ENCODE measurements at regions not wholly inside any gene's neighbourhood (a gene's known extent, or its start where the extent isn't known, plus 50 kb on each side); places are given as distances from the start of the nearest gene placed in this dataset.

DNA sequence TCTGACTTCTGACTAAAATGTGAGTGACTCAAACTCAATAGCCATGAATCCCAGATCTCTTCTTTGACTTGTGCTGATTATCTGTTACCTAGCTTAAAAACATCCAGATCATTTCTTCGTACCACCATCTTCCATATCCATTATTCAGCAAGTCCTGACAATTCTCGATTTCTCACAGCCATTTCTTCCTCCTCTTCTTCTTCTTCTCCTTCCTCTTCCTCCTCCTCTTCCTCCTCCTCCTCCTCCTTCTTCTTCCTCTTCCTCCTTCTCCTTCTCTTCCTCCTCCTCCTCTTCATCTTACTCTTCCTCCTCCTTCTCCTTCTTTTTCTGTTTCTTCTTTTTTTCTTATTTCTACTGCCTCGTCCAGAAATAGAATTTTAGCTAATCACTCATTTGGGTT is 77.0 kb upstream of the MAP1B start:
- H3K4me3 ChIP-seq (replicated peaks; ENCODE audit: low read depth, low read length): no peak overlapping the region
- TF ChIP-seq, protein P1, sequence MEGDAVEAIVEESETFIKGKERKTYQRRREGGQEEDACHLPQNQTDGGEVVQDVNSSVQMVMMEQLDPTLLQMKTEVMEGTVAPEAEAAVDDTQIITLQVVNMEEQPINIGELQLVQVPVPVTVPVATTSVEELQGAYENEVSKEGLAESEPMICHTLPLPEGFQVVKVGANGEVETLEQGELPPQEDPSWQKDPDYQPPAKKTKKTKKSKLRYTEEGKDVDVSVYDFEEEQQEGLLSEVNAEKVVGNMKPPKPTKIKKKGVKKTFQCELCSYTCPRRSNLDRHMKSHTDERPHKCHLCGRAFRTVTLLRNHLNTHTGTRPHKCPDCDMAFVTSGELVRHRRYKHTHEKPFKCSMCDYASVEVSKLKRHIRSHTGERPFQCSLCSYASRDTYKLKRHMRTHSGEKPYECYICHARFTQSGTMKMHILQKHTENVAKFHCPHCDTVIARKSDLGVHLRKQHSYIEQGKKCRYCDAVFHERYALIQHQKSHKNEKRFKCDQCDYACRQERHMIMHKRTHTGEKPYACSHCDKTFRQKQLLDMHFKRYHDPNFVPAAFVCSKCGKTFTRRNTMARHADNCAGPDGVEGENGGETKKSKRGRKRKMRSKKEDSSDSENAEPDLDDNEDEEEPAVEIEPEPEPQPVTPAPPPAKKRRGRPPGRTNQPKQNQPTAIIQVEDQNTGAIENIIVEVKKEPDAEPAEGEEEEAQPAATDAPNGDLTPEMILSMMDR (IDR thresholded peaks at IDR 0.05; ENCODE audit: low read length, missing control alignments): no peak
- no peak for DNase-seq (ENCODE audit: low read depth)

DNA sequence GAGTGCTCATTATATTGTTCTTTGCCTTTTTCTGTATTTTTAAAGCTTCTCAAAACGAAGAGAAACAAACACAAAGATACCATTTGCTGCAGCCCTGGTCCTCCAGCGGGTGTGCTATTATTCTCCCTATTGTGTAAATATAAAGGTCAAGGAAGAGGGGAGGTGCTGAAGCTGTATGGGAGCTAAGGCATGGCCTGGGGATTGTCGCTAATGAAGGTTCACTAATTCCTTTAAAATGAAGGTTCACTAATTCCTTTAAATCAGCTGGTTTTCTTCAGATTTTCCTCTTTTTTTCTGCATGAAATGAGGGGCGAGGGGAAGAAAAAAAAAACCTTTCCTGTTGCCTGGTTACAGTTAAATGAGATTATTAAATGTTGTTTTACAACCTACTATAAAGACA is 74.5 kb upstream of the MAP1B start:
- no peak for DNase-seq (ENCODE audit: low read depth)
- no peak overlapping the region for H3K4me3 ChIP-seq (replicated peaks; ENCODE audit: low read depth, low read length)
- TF ChIP-seq, protein P1 (IDR thresholded peaks at IDR 0.05; ENCODE audit: low read length, missing control alignments): no peak

DNA sequence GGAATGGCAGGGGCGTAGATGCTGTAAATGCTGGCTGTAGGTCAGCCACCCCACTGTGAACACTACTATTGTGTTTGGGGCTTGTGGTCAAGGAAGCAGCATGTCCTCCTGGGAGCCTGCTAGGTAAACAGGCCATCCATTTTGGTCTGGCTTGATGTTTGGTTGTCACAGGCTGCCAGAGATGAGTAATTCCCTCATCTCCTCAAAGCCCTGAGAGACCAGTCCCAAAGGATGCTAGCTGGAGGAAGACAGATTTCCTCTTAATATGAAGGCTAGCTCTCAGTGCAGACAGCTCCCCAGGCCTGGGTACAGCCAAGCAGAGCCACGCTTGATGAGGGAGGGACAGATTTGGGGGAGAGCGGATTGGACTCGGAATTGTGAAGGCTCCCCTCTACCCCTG is 72.5 kb upstream of the MAP1B start:
- TF ChIP-seq, protein P1 (IDR thresholded peaks at IDR 0.05; ENCODE audit: low read length, missing control alignments): no peak
- H3K4me3 ChIP-seq (replicated peaks; ENCODE audit: low read depth, low read length): no peak overlapping the region
- no peak for DNase-seq (ENCODE audit: low read depth)

DNA sequence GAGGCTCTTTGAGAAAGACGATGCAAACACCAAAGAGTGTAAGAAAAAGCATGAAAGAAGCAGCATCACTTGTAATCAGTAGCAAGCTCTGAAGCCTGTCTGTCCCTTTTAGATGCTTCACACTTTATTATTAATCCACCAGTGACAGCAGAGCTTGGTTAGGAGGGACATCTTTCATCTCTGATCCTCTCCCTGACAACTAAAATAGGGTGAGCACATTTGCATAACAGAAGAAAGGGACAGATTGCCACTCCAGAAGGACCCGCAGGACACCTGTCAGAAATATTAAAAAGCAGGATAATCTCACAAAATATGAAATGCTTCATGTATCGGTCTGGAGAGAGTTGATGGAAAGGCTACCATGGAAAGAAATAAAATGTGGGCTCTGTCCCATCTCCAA is 71.4 kb upstream of the MAP1B start:
- DNase-seq (ENCODE audit: low read depth): no peak
- TF ChIP-seq, protein P1 (IDR thresholded peaks at IDR 0.05; ENCODE audit: low read length, missing control alignments): no peak
- no peak overlapping the region for H3K4me3 ChIP-seq (replicated peaks; ENCODE audit: low read depth, low read length)

DNA sequence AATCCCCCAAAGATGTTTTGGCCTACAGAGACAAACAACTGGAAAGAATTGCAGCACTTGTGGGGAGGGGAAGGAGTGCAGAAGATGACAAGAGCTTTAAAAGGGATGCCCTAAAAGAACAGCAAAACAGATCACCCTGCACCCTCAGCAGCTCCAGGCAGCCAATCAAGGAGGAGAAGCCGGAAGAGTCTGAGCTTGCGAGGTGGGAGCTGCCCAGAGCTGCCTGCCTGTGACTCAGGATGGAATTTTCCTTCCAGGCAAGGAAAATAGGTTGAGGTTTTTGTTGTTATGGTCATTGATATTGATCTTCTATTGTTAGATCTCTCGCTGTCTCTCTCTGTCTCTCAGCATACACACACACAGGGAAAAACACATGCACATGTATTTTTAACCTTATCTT is 70.3 kb upstream of the MAP1B start:
- TF ChIP-seq, protein P1 (IDR thresholded peaks at IDR 0.05; ENCODE audit: low read length, missing control alignments): no peak
- H3K4me3 ChIP-seq (replicated peaks; ENCODE audit: low read depth, low read length): no peak overlapping the region
- peak; percentile 44 for DNase-seq (ENCODE audit: low read depth)

DNA sequence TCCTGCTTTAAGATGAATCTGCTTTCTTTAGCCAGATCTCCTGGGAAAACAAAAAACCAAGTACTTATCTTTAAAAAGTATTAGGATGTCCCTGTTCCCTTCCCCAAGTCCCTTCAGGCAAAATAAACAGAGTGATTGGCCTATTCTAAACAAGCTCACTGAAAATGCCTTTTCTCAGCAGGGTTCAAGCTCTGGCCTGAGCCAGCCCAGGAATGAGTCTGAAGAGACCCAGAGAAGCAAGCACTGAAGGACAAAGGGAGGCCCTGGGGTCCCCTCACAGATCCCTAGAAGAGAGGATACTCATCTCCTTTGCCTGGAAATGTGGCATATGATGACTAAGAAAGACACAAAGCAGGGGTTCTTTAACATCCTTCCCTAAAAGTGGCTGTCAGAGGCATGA is 66.8 kb upstream of the MAP1B start:
- TF ChIP-seq, protein P1 (IDR thresholded peaks at IDR 0.05; ENCODE audit: low read length, missing control alignments): no peak
- no peak for DNase-seq (ENCODE audit: low read depth)
- H3K4me3 ChIP-seq (replicated peaks; ENCODE audit: low read depth, low read length): no peak overlapping the region

DNA sequence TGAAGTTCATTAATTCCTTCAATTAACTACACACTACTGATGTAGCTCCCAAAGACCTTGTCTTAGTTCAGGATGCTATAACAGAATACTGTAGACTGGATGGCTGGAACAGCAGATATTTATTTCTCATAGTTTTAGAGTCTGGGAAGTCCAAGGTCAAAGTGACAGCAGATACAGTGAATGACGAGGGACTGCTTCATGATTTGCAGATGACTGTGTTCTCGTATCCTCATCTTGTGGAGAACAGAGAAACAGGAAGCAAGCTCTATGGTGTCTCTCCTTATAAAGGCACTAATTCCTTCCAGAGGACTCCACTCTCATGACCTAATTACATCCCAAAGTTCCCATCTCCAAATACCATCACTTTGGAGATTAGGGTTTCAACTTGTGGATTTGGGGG is 65.6 kb upstream of the MAP1B start:
- no peak overlapping the region for H3K4me3 ChIP-seq (replicated peaks; ENCODE audit: low read depth, low read length)
- TF ChIP-seq, protein P1 (IDR thresholded peaks at IDR 0.05; ENCODE audit: low read length, missing control alignments): no peak
- peak; percentile 14 for DNase-seq (ENCODE audit: low read depth)
